HEK293T (cell line): ENCODE measurements at regions not wholly inside any gene's neighbourhood (a gene's known extent, or its start where the extent isn't known, plus 50 kb on each side); places are given as distances from the start of the nearest gene placed in this dataset.

Experiments
- CTCF ChIA-PET: fragments of 350-600 bp; formaldehyde crosslinking; extraction: SDS; loops from one replicate; lab custom pipeline; 2021; ENCODE audit warnings: antibody characterized with exemption, inconsistent platforms; lab: Yijun Ruan, JAX
- POLR2A ChIA-PET: fragments of 350-600 bp; formaldehyde crosslinking; extraction: SDS; loops from one replicate; lab custom pipeline; 2020; ENCODE audit warnings: antibody characterized with exemption, inconsistent platforms; lab: Yijun Ruan, JAX
- DNase-seq: peaks from one replicate; pipeline ENCODE4 v3.0.0; 2012; ENCODE audit warnings: mixed read lengths; ENCODE audit errors: extremely low spot score
- ARNT ChIP-seq: fragments of 450-650 bp; IDR thresholded peaks from 2 replicates; pipeline ENCODE4 v1.6.1; 2017; ENCODE audit warnings: mild to moderate bottlenecking
- BHLHE40 ChIP-seq: fragments of 450-650 bp; IDR thresholded peaks from 2 replicates; pipeline ENCODE4 v1.6.1; 2016; ENCODE audit warnings: mild to moderate bottlenecking, moderate library complexity, borderline replicate concordance
- CTBP1 ChIP-seq: fragments of 450-650 bp; IDR thresholded peaks from 2 replicates; pipeline ENCODE4 v1.6.1; 2016; ENCODE audit warnings: borderline replicate concordance
- ELF4 ChIP-seq: fragments of 450-650 bp; IDR thresholded peaks from 2 replicates; pipeline ENCODE4 v1.6.1; 2017; ENCODE audit warnings: antibody characterized with exemption
- FOXA1 ChIP-seq: fragments of 450-650 bp; IDR thresholded peaks from 2 replicates; pipeline ENCODE4 v1.6.1; 2016; ENCODE audit warnings: mild to moderate bottlenecking
- FOXK2 ChIP-seq: fragments of 450-650 bp; IDR thresholded peaks from 2 replicates; pipeline ENCODE4 v1.6.1; 2016; ENCODE audit warnings: mild to moderate bottlenecking
- FOXM1 ChIP-seq: fragments of 450-650 bp; IDR thresholded peaks from 2 replicates; pipeline ENCODE4 v1.6.1; 2017; ENCODE audit warnings: mild to moderate bottlenecking, borderline replicate concordance
- HDGF ChIP-seq: fragments of 450-650 bp; IDR thresholded peaks from 2 replicates; pipeline ENCODE4 v1.6.1; 2017; ENCODE audit warnings: antibody characterized with exemption, borderline replicate concordance
- L3MBTL2 ChIP-seq: fragments of 450-650 bp; conservative IDR thresholded peaks from 2 replicates; pipeline ENCODE4 v1.6.1; 2016; ENCODE audit warnings: mild to moderate bottlenecking
- LEF1 ChIP-seq: fragments of 450-650 bp; IDR thresholded peaks from 2 replicates; pipeline ENCODE4 v1.6.1; 2017; ENCODE audit warnings: mild to moderate bottlenecking, borderline replicate concordance
- NFRKB ChIP-seq: fragments of 450-650 bp; IDR thresholded peaks from 2 replicates; pipeline ENCODE4 v1.6.1; 2016; ENCODE audit warnings: mild to moderate bottlenecking, moderate library complexity
- PKNOX1 ChIP-seq: fragments of 450-650 bp; IDR thresholded peaks from 2 replicates; pipeline ENCODE4 v1.6.1; 2016
- SP1 ChIP-seq: fragments of 450-650 bp; IDR thresholded peaks from 2 replicates; pipeline ENCODE4 v1.6.1; 2017
- SUZ12 ChIP-seq: fragments of 450-650 bp; IDR thresholded peaks from 2 replicates; pipeline ENCODE4 v1.6.1; 2016; ENCODE audit warnings: mild to moderate bottlenecking
- TARDBP ChIP-seq: fragments of 450-650 bp; IDR thresholded peaks from 2 replicates; pipeline ENCODE4 v1.6.1; 2016
- ZNF384 ChIP-seq: fragments of 450-650 bp; IDR thresholded peaks from 2 replicates; pipeline ENCODE4 v1.6.1; 2016

GRCh38 chr5:141800617-141801016, 77.6 kb downstream of the PCDH1 start:
- TF ChIP-seq ELF4 (no peak), LEF1 (no peak), BHLHE40 (no peak), SUZ12 (no peak), FOXA1 (no peak), PKNOX1 (no peak), TARDBP (no peak), NFRKB (no peak), ZNF384 (no peak), HDGF (no peak), ARNT (no peak), CTBP1 (no peak), SP1 (no peak), L3MBTL2 (no peak), FOXK2 (no peak), FOXM1 (no peak)
- POLR2A ChIA-PET = no interaction called here
- DNase-seq = no peak
- CTCF ChIA-PET = no interaction called here

- no peak for DNase-seq
- TF ChIP-seq FOXM1 (no peak), LEF1 (no peak), BHLHE40 (no peak), HDGF (no peak), ARNT (no peak), FOXK2 (no peak), CTBP1 (no peak), SP1 (no peak), SUZ12 (no peak), ELF4 (no peak), TARDBP (no peak), L3MBTL2 (no peak), ZNF384 (no peak), NFRKB (no peak)
- ChIA-PET CTCF (interaction anchor here (1.5 kb wide), 1 partner anchor 12 kb away, joined by 5 read pairs; no protein-coding TSS in a partner anchor), POLR2A (no interaction called here)
Measured at GRCh38 chr5:141799507-141800167, 78.6 kb downstream of the PCDH1 start.

- ChIA-PET CTCF (no interaction called here), POLR2A (no interaction called here)
- TF ChIP-seq ARNT = no peak
- no peak for TF ChIP-seq PKNOX1
- no peak for TF ChIP-seq ELF4
- TF ChIP-seq FOXM1 = no peak
- no peak for DNase-seq
Measured at GRCh38 chr5:141797425-141797824, 80.8 kb downstream of the PCDH1 start.

- DNase-seq = no peak
- CTCF ChIA-PET = interaction anchor here (1.3 to 1.6 kb wide), 2 partner anchors 16 to 19 kb away, joined by 3 to 5 read pairs; no protein-coding TSS in a partner anchor
- POLR2A ChIA-PET = no interaction called here
- TF ChIP-seq ELF4 = no peak
- TF ChIP-seq L3MBTL2 = no peak
Measured at GRCh38 chr5:141795421-141795820, 82.8 kb downstream of the PCDH1 start.

- no peak for DNase-seq
- POLR2A ChIA-PET = no interaction called here
- CTCF ChIA-PET = no interaction called here
- no peak for TF ChIP-seq ZNF384
- TF ChIP-seq CTBP1 = no peak
- TF ChIP-seq HDGF = no peak
- TF ChIP-seq PKNOX1 = no peak
- TF ChIP-seq FOXK2 = no peak
- no peak for TF ChIP-seq BHLHE40
- TF ChIP-seq ELF4 = no peak
- no peak for TF ChIP-seq ARNT
- TF ChIP-seq NFRKB = no peak
- TF ChIP-seq TARDBP = no peak
- TF ChIP-seq FOXM1 = no peak
Measured at GRCh38 chr5:141793881-141794280, 84.3 kb downstream of the PCDH1 start.

- POLR2A ChIA-PET = no interaction called here
- CTCF ChIA-PET = no interaction called here
- TF ChIP-seq FOXA1 (no peak), FOXM1 (no peak), ELF4 (no peak), NFRKB (no peak), HDGF (no peak), ZNF384 (no peak), TARDBP (no peak), PKNOX1 (no peak), ARNT (no peak), LEF1 (no peak), BHLHE40 (no peak), CTBP1 (no peak), SUZ12 (no peak)
- DNase-seq = no peak
Measured at GRCh38 chr5:141793403-141793802, 84.8 kb downstream of the PCDH1 start.
